Embryonic facial prominence (tissue), 1 donor: ENCODE measurements at regions not wholly inside any gene's neighbourhood (a gene's known extent, or its start where the extent isn't known, plus 50 kb on each side); places are given as distances from the start of the nearest gene placed in this dataset.
"Not testable (repeated sequence)": the region's sequence is repeated elsewhere in the genome, so short reads cannot be mapped to it uniquely, and the experiment has no call there.

Source experiments
- DNase-seq: peaks from one replicate; pipeline ENCODE4 v3.0.0-alpha.2; 2016; ENCODE audit errors: extremely low spot score

DNA sequence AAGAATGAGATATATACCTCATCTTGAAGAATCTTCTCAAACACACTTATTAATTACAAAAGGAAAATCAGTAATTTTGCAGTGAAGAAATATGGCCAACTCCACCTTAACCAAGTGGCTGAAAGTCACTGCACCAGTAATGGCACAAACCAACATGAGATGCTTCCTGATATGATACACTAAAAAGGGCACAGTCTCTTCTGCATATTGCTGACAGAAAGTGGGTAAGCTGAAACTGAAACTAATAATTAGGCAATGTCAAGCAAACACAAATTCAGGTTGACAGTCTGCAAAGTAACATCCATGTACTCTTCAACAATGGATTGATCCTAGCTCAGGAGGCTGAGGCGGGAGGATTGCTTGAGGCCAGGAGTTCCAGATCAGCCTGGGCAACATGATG lies 56.1 kb downstream of the ZNF22 start:
- not testable (repeated sequence) for DNase-seq

DNA sequence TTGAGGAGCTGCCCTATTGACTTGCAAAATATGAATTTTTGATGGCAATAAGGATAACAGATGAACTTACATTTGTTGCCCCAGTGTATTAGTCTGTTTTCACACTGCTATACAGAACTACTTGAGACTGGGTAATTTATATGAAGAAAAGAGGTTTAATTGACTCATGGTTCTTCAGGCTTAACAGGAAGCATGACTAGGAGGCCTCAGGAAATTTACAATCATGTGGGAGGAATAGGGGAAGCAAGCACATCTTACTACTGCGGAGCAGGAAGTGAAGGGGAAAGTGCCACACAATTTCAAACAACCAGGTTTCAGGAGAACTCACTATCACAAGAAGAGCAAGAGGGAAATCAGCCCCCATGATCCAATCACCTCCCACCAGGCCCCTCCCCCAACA lies 57.9 kb downstream of the ZNF22 start:
- DNase-seq = no peak

DNA sequence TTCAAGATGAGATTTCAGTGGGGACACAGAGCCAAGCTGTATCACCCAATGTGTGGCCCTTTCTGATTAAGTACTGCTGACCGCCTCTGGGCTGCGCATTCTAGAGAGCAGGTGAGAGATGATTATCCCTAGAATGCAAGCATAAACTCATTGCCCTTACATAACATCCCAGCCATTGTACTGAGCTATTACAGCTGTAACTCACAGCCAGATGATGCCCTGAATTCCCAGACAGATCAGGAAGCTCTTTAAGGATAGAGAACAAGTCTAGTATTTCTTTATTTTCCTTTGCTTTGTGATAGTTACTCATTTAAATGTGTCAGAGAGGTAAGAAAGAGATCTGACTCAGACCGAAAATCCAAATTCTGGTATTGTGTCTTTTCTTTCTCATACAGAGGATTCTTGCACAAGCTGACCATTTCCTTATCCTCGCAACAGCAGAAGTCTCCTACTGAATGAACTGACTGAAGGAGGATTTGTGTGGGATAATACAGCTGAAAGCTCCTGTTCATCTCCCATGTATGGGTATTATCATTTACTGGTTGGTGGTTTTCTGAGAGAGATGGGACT lies 58.4 kb downstream of the ZNF22 start:
- DNase-seq = no peak

DNA sequence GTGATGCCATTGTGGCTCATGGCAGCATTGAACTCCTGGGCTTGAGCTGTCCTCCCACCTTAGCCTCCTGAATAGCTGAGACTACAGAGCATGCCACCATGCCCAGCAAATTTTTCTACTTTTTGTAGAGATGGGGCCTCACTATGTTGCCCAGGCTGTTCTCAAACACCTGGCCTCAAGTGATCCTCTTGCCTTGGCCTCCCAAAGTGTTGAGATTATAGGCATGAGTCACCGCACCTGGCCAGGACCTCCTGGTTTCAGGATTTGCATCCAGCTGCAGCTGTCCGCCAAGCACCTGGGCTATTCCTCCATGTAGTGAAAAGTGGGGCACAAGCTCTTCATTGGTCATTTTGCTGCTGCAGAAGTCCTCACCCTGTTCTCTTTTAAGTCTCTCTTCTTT lies 58.9 kb downstream of the ZNF22 start:
- no peak for DNase-seq

DNA sequence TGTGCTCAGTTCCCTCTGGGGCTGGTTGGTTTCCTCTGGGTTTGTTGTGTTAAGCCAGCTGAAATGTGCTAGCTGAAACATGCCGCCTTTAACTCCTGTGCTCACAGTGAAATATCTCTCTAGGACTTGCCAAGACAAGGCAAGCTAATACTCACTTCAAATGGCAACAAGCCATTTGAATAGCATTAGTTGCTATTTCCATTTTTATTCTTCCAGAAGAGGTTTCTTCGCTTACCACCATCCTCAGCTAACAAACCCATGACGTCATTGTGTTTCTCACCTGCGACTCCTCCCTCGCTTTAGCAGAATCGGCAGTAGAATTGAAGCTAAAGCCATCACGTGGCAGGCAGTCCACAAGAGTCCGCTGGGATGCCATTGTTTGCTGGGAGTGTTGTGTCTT lies 61.3 kb downstream of the ZNF22 start:
- no peak for DNase-seq

DNA sequence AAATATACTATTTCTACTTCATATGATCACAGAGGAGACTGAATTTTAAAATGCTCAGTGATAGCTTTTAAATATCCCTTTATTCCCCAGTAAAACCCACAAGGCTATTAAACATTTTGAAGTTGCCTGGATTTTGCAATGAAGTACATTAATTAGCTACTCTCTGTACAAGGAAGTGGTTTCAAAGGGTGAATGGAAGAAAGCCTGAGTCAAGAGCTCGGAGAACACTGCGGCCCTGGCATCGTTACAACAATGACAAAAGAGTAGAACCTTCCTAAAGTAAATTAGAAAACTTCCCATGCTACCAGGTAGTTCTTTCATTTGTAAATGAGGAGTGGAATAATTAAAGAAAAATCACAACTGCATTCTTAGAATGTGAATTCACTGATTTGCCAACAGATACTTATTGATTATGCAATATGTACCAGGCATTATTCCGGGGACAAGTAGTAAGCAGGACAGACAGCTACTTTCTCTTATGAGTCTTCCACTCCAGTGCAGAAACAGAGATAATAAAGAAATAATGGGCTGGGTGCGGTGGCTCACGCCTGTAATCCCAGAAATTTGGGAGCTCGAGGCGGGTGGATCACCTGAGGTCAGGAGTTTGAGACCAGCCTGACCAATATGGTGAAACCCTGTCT lies 63.0 kb downstream of the ZNF22 start:
- no peak for DNase-seq

DNA sequence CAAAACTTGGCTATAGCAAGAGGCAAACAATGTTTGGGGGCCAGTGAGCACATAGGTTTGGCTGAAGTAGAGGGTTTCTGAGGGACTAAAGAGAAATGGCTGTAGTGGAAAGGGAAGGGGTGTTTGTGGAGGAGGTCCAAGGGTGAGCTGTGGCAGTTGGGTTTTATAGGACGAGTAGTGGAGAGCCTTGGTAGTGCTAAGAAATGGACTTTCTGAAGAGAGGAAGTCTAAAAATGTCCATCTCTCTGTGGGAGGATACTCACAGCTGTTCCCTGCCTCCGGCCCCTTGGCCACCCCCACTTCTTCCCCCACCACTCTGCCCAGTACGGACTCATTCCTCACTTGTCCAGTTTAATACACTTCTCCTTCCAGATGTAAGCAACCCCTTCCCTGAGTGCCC lies 64.3 kb downstream of the ZNF22 start:
- DNase-seq = no peak

DNA sequence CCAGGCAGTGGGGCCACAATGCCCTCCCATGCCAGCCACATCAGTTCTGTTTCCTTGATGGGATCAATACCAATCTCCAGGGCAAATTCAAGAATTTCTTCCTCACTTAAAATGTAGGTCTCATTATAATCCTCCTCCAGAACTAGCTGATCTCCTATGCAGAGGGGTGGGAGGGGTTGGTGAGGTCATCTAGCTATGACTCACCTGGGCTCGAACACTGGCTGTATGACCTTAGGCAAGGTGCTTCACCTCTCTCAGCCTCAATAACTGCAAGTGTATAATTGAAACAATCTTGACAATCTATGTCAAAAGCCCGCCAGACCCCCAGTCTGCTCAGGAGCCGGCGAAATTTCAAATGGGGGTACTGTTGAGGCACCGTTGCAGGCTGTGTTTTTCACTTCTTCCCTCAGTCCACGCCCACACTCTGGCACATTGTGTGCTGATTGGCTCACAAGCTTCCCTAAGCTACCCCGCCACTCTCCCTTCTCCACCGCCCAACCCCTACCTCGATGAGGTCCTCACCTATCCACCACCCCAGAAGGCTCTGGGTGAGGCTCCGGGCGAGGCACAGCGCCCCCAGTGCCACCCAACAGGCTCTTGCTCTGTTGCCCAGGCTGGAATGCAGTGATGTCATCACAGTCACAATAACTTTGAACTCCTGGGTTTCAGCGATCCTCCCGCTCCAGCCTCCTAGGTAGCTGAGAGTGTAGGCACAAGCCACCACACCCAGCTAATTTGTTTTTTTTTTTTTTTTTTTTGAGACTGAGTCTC lies 70.5 kb downstream of the ZNF22 start:
- DNase-seq = no peak

DNA sequence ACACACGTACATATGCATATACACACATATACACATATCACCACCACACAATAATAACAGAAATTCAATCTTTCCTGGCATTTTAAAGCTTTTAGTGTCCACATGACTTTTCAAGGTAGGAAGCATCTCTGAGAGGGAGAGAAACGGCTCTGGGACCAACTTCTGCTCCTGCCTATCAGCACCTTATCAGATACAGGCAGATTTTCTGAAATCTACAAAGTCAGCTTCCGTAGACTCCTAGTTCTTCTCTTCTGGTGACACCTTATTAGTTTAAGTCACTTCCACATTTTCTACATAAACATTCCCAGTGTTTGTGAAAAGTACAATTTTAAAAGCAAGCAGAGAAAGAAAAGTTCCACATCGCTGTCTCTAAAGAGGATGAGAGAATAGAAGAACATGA lies 74.5 kb downstream of the ZNF22 start:
- no peak for DNase-seq

DNA sequence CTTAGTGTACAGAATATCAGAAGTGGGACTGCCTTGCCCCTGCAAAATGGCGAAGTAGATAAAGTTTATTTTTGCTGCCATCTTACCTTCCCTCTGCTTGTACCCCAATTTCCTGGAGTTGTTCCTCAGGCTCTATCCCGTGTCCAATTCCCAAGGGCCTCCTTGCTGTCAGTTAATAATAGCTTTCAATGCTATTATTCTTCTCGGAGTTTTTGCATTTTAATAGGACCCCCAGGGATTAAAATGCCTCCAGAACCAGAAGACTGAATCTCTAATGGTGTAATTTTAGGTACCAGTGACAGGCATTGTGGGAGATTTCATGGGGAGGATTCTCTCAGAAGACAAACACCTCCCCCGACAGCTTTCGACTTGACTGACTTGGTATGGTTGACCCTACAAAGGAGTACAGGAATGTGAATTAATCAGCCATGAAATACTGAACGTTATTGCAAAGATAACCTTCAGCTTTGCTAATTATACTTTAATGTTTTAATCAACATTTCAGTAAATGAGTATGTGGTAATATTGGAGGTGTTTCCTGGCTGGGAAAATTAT lies 75.2 kb downstream of the ZNF22 start:
- DNase-seq = no peak

DNA sequence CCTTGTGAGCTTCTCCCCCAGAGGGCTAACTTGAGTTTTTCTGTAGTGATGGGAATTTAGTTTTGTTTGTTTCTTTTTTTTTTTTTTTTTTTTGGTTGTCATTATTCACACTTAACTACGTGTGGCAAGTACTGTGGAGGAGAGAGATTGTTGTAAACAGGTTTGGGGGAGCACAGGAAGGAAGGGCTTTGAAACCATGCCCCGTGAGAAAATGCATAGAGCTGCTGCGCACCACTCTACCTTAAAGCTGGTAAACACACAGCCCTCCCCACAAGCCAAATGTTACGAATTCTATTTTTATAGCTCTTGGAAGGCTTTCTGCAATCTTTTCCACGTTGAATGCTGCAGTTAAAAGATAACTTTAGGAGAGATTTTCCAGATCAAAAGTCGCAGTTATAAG lies 76.2 kb downstream of the ZNF22 start:
- DNase-seq = no peak

DNA sequence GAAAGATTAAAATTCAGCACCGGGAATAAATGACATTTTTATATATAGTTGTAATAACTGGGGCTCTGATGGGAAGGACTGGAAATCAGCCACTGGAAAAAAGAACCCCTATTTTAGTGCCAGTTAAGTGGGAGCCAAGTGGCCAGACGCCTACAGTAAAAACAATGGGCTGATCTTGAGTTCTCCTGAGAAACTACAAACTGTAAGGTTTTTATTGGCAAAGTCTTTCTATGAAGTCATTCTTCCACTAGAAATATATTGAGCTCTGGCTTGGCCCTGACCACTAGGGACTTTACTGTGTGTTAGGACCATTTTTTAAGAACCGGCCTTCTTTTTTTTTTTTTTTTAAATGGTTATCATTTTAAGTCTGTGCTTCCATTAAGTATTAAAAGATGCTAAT lies 79.6 kb downstream of the ZNF22 start:
- no peak for DNase-seq

DNA sequence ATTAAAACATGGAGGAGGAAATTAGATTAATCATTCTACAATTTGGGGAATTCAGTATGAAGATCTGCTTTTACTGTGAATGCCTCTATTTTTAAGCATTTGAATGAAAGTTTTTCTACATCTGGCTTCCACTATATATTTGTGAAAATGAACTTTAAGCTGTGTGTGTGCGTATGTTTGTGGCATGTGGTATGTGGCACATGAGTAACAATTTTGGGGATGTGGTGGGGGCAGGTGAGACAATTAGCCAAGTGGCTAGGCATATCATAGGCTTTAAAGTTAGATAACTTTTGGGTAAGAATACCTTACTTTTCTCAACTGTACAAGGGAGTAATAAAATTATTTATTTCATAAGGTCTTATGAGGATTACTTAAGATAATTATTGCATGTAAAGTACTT lies 81.5 kb downstream of the ZNF22 start:
- DNase-seq = no peak

DNA sequence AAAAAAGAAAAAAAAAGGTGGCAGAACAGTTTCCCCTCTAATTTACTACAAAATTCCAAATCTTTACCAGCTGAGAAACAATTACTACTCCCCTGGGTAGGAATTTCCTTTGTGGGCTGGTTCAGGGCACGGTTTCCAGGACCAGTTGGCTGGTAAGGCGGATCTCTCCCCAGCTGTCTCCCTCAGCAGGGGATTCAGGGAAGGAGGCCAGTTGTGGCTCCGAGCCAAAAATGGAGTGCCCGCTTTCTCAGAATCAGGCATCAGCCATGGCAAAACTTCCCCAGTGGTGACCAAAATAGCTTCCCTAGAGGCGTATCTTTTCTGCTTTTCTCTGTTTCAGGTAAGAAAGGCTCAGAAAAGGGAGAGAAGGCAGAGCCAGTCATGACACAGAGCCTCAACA lies 91.2 kb downstream of the ZNF22 start:
- DNase-seq = no peak

DNA sequence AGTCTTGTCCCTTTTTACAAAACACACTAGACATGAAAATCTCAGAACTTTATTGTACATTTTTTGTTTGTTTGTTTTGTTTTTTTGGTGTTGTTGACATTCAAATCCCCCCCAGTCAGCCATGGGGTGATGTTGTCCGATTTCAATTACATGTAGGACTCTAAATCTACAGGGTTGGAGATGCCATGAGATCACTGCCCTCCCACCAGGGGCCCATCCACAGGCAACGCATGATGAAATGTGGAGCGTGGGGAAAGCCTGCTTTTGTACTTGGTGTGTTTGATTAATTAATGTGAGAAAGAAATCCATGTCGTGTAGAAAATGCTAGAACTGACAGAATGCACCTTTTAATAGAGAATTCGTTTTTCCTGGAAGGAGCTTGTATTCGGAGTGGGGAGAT lies 93.2 kb downstream of the ZNF22 start:
- DNase-seq = no peak

DNA sequence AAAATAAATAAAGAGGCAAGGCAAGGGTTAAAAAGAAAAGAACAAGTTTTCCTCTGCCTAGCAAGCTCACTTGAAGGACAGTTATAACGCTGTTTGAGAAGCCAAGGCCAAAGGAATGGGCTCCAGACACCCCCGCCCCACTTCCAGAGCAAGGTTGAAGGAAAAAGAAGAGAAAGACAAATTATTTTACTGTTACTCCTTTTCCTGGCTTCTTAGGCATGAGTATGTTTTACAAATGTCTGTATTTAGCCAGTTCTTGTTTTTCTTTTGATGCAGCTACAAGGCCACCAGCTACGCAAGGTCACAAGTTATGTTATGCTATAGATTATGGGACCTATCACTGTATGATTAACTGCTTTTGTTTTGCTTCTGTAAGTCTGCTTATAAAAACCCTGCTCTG lies 94.6 kb downstream of the ZNF22 start:
- DNase-seq = no peak

DNA sequence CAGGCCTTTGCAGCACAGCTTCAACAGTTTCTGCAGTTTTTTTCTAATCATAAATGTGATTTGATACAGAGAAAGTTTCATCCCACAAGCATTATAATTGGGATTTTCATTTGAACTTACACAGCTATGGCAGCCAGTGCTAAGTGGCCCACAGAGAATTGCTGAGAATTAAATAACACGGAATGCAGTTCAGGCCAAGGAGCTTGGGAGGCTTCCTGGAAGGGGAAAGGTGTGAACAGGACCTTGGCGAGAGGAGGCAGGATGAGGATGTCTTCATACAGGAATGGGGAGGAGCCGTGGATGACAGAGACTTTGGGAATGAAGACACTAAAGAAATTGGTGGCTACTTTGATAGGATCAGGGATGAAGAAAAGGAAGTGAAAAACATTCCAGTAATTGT lies 95.3 kb downstream of the ZNF22 start:
- no peak for DNase-seq

DNA sequence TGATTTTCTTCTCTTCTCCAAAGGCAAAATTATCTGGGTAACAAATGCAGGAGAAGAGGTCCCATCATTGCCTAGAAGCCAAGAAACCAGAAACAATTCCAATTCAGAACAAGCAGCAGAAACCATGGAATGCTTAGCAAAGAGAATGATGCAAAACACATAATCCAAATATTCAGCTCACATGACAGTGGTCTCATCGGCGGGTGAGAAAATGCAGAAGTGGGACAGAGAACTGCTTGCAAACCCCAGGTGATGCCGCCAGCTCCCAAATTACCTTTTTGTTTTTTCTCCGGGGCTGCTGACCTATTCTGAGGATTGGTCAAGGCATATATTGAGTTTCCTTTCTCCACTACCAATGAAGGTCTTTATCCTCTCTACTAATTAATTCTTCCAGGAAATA lies 99.7 kb downstream of the ZNF22 start:
- no peak for DNase-seq

DNA sequence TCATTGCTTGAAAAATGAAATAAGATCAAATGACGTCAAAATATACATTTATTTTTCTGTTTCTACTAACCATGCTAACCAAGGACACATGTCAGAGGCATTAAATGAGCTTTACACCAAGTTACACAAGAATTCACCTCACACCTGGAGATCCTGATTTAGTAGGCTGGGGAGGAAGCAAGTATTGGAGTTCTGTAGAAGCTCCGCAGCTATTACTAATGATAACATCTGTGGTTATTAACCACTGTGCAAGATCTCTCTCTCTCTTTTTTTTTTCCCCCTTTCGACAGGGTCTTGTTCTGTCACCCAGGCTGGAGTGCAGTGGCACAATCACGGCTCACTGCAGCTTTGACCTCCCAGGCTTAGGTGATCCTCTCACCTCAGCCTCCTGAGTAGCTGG lies 104.0 kb downstream of the ZNF22 start:
- no peak for DNase-seq

DNA sequence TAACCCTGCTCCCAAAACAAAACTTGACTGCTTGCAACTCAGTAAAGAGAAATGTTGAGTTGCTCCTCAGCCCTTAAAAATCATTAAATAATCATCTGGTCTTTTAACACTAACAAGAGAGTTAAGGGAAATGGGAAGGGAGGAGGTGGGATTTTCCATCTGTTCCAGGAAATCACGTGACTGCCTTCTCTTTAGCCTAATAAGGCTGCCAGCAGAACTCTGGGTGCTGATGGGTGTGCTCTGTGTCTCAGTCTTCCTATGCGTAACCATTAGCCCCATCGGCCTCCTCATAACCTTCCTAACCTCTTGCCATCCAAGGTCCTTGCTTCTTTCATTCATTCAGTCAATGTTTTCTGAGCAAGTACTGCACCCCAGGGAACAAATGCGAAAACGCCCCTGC lies 104.6 kb downstream of the ZNF22 start:
- DNase-seq = not testable (repeated sequence)

DNA sequence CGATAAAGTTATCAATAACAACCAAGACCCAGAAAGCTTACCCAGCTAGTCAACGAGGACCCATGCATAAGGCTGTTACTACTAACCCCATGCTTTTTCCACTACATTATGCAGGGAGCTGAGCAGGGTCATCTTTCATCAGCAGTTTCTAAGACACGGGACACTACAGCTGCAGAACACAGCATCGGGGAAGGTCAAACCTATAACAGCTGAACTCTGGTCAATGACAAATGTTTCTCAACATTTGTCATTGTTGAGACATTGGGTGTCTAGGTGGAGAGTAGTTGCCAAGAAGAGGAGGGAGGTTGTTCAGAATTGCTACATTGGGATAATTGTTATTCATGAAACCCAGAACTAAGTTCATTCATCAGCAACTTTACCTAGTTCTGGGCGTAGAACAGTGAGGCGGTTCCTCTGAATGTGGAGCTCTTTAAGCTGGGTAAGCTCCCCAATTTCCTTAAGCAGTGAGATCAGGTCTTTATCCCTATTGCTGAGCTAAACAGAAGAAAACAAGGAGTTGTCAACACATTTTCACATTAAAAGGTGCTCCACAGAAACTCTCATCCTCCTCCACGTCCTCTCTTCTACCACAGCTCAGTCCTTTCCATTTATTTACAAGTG lies 105.6 kb downstream of the ZNF22 start:
- DNase-seq = no peak

DNA sequence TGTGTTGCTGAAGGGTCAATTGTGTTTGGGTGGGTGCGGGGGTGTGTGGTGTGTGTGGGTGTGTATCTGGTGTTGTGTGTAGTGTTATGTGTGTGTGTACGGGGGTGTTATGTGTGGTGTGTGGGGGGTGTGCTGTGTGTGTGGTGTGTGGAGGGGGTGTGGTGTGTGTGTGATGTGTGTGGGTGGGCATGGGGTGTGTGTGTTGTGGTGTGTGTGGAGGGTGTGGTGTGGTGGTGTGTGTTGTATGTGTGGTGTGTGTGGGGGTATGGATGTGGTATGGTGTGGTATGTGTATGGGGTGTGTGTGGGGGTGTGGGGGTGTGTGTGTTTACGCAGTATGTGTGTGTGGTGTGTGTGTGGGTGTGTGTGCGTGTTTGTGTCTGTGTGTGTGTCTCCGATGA lies 110.8 kb downstream of the ZNF22 start:
- DNase-seq = no peak

DNA sequence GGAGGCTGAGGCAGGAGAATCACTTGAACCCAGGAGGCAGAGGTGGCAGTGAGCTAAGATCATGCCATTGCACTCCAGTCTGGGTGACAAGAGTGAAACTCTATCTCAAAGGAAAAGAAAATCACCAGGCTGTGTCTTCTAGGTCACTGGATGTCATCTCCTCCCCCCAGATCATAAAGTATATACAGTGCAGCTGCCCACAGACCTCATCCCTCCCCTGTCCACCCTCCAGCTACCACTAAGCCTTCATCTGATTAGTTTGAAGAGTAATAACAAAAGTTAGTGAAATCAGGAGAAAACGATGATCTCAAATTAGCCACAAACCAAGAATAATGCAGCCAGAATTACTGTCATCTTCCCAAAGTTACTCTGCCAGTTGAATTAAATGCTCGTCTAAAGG lies 117.2 kb downstream of the ZNF22 start:
- DNase-seq = not testable (repeated sequence)
